WTC11 (cell line): ENCODE measurements at regions not wholly inside any gene's neighbourhood (a gene's known extent, or its start where the extent isn't known, plus 50 kb on each side); places are given as distances from the start of the nearest gene placed in this dataset.

ENCODE experiments used
- ATAC-seq: fragments of 200-7000 bp; cut with Tn5 transposase; 2 replicates; pipeline ENCODE4 v1.10.0; 2021; ENCODE audit warnings: mild to moderate bottlenecking, moderate library complexity
- CTCF ChIA-PET: fragments of 300-600 bp; sonication (Branson Sonifier 250); formaldehyde crosslinking; loops from one replicate; lab custom pipeline; 2021; ENCODE audit warnings: antibody characterized with exemption; lab: Charles Lee
- POLR2A ChIA-PET: fragments of 350-600 bp; sonication (Branson Sonifier 250); formaldehyde crosslinking; loops from one replicate; lab custom pipeline; 2021; ENCODE audit warnings: antibody characterized with exemption; lab: Charles Lee
- DNase-seq: peaks from one replicate; pipeline ENCODE4 v3.0.0; 2021; ENCODE audit warnings: low spot score
- H3K27ac Mint-ChIP-seq: 2 replicates; pipeline ENCODE4 v1.8.0; 2021; ENCODE audit warnings: mixed read lengths
- H3K27me3 Mint-ChIP-seq: 2 replicates; pipeline ENCODE4 v1.8.0; 2021; ENCODE audit warnings: low read depth, mild to moderate bottlenecking, moderate library complexity, mixed read lengths
- H3K36me3 Mint-ChIP-seq: 2 replicates; pipeline ENCODE4 v1.8.0; 2021; ENCODE audit warnings: mixed read lengths
- H3K4me1 Mint-ChIP-seq: 2 replicates; pipeline ENCODE4 v1.8.0; 2022; ENCODE audit warnings: mixed read lengths
- H3K4me3 Mint-ChIP-seq: 2 replicates; pipeline ENCODE4 v1.8.0; 2021; ENCODE audit warnings: mild to moderate bottlenecking, moderate library complexity, mixed read lengths
- H3K9me3 Mint-ChIP-seq: 2 replicates; pipeline ENCODE4 v1.8.0; 2021; ENCODE audit warnings: mixed read lengths
- AFF4 ChIP-seq: sonication (generic); formaldehyde crosslinking; IDR thresholded peaks from 2 replicates; pipeline ENCODE4 v1.8.1; 2023; ENCODE audit warnings: mild to moderate bottlenecking, missing genetic modification reagents, borderline replicate concordance
- ATF1 ChIP-seq: sonication (generic); formaldehyde crosslinking; IDR thresholded peaks from 2 replicates; pipeline ENCODE4 v1.8.1; 2023; ENCODE audit warnings: mild to moderate bottlenecking, moderate library complexity, missing genetic modification reagents
- ATF6 ChIP-seq: sonication (generic); formaldehyde crosslinking; IDR thresholded peaks from 2 replicates; pipeline ENCODE4 v1.8.1; 2023; ENCODE audit warnings: mild to moderate bottlenecking, missing genetic modification reagents
- CTCF ChIP-seq: fragments of 200-600 bp; IDR thresholded peaks from 2 replicates; pipeline ENCODE4 v1.8.0; 2022; ENCODE audit warnings: antibody characterized with exemption
- E2F5 ChIP-seq: sonication (generic); formaldehyde crosslinking; IDR thresholded peaks from 2 replicates; pipeline ENCODE4 v1.8.1; 2022; ENCODE audit warnings: mild to moderate bottlenecking, moderate library complexity, missing genetic modification reagents
- FOXK1 ChIP-seq: sonication (generic); formaldehyde crosslinking; IDR thresholded peaks from 2 replicates; pipeline ENCODE4 v1.8.0; 2022; ENCODE audit warnings: mild to moderate bottlenecking, moderate library complexity, missing genetic modification reagents
- IRF2 ChIP-seq: sonication (generic); formaldehyde crosslinking; IDR thresholded peaks from 2 replicates; pipeline ENCODE4 v1.8.0; 2022; ENCODE audit warnings: low read depth, missing genetic modification reagents, borderline replicate concordance
- JAZF1 ChIP-seq: fragments of 250-450 bp; sonication (Bioruptor Pico); IDR thresholded peaks from 2 replicates; pipeline ENCODE4 v1.9.0; 2021; ENCODE audit warnings: moderate library complexity, mild to moderate bottlenecking, inconsistent platforms
- MXD4 ChIP-seq: fragments of 250-450 bp; sonication (Bioruptor Pico); IDR thresholded peaks from 2 replicates; pipeline ENCODE4 v1.8.0; 2021; ENCODE audit warnings: mild to moderate bottlenecking, moderate library complexity, borderline replicate concordance
- NFYB ChIP-seq: sonication (generic); formaldehyde crosslinking; conservative IDR thresholded peaks from 2 replicates; pipeline ENCODE4 v1.8.0; 2022; ENCODE audit warnings: low read depth, missing genetic modification reagents
- OVOL2 ChIP-seq: fragments of 250-450 bp; sonication (Bioruptor Pico); IDR thresholded peaks from 2 replicates; pipeline ENCODE4 v1.9.0; 2021; ENCODE audit warnings: mild to moderate bottlenecking, borderline replicate concordance
- PRRX2 ChIP-seq: fragments of 250-450 bp; sonication (Bioruptor Pico); IDR thresholded peaks from 2 replicates; pipeline ENCODE4 v1.8.0; 2021; ENCODE audit warnings: mild to moderate bottlenecking
- SOX15 ChIP-seq: fragments of 250-450 bp; sonication (Bioruptor Pico); IDR thresholded peaks from 2 replicates; pipeline ENCODE4 v1.9.0; 2021; ENCODE audit warnings: mild to moderate bottlenecking
- SP1 ChIP-seq: sonication (generic); formaldehyde crosslinking; conservative IDR thresholded peaks from 2 replicates; pipeline ENCODE4 v1.8.1; 2022; ENCODE audit warnings: missing genetic modification reagents
- USF2 ChIP-seq: sonication (generic); formaldehyde crosslinking; IDR thresholded peaks from 2 replicates; pipeline ENCODE4 v1.8.1; 2023; ENCODE audit warnings: mild to moderate bottlenecking, missing genetic modification reagents, moderate library complexity
- ZNF219 ChIP-seq: sonication (generic); formaldehyde crosslinking; IDR thresholded peaks from 2 replicates; pipeline ENCODE4 v1.8.0; 2023; ENCODE audit warnings: missing genetic modification reagents, mild to moderate bottlenecking, borderline replicate concordance
- ZNF317 ChIP-seq: sonication (generic); formaldehyde crosslinking; IDR thresholded peaks from 2 replicates; pipeline ENCODE4 v1.8.1; 2023; ENCODE audit warnings: low read depth, mild to moderate bottlenecking, moderate library complexity, missing genetic modification reagents, borderline replicate concordance
- ZNF671 ChIP-seq: fragments of 250-450 bp; sonication (Bioruptor Pico); IDR thresholded peaks from 2 replicates; pipeline ENCODE4 v1.8.0; 2021; ENCODE audit warnings: mild to moderate bottlenecking

- Mint-ChIP-seq H3K27ac (no peak overlapping the region), H3K36me3 (no peaks in the 10 kb centered on the region), H3K27me3 (peaks cover 2% of the 10 kb centered on the region; the same call in 1 of the 2 replicates), H3K4me3 (no peak overlapping the region), H3K4me1 (no peaks in the 10 kb centered on the region)
- POLR2A ChIA-PET, result no interaction called here
- DNase-seq, result no peak
- no peak for TF ChIP-seq AFF4 (CRISPR knock-in tag)
- TF ChIP-seq SOX15 (CRISPR knock-in tag), result no peak
- TF ChIP-seq USF2 (CRISPR knock-in tag), result no peak
- TF ChIP-seq, all 79 proteins: peak for 0
- no peak for ATAC-seq
- no peaks in the 10 kb centered on the region for H3K9me3 Mint-ChIP-seq
- CTCF ChIA-PET, result interaction anchor here (0.6 to 1.5 kb wide), 5 partner anchors 11 to 216 kb away, joined by 3 to 5 read pairs (median 3); no protein-coding TSS in a partner anchor
Observed at GRCh38 chrX:39260965-39261364, 459.7 kb downstream of the MID1IP1 start.

- no peaks in the 10 kb centered on the region for H3K36me3 Mint-ChIP-seq
- DNase-seq, result no peak
- POLR2A ChIA-PET, result no interaction called here
- no peak for TF ChIP-seq ZNF317
- no peak for TF ChIP-seq ZNF219
- TF ChIP-seq CTCF, result peak; percentile 48
- TF ChIP-seq, all 79 proteins: peak for 1
- Mint-ChIP-seq H3K27me3 (peaks cover 2% of the 10 kb centered on the region; the same call in 1 of the 2 replicates), H3K9me3 (no peaks in the 10 kb centered on the region), H3K4me1 (no peaks in the 10 kb centered on the region), H3K4me3 (no peak overlapping the region), H3K27ac (no peak overlapping the region)
- ATAC-seq, result no peak
- CTCF ChIA-PET, result interaction anchor here (0.6 to 1.5 kb wide), 5 partner anchors 12 to 216 kb away, joined by 3 to 5 read pairs (median 3); no protein-coding TSS in a partner anchor
Observed at GRCh38 chrX:39261446-39262147, 460.3 kb downstream of the MID1IP1 start.

- Mint-ChIP-seq H3K4me3 (no peak overlapping the region), H3K36me3 (no peaks in the 10 kb centered on the region), H3K9me3 (no peaks in the 10 kb centered on the region), H3K27ac (no peak overlapping the region), H3K27me3 (peaks cover 2% of the 10 kb centered on the region; the same call in 1 of the 2 replicates), H3K4me1 (no peaks in the 10 kb centered on the region)
- POLR2A ChIA-PET, result no interaction called here
- no peak for ATAC-seq
- no peak for DNase-seq
- CTCF ChIA-PET, result no interaction called here
- TF ChIP-seq AFF4 (CRISPR knock-in tag) (no peak), FOXK1 (CRISPR knock-in tag) (no peak), SP1 (CRISPR knock-in tag) (no peak), JAZF1 (no peak), NFYB (CRISPR knock-in tag) (no peak), IRF2 (CRISPR knock-in tag) (no peak), PRRX2 (CRISPR knock-in tag) (no peak), E2F5 (CRISPR knock-in tag) (no peak), OVOL2 (CRISPR knock-in tag) (no peak), ZNF671 (CRISPR knock-in tag) (no peak), ATF1 (CRISPR knock-in tag) (no peak), MXD4 (CRISPR knock-in tag) (no peak), ATF6 (no peak)
Observed at GRCh38 chrX:39262641-39263040, 461.4 kb downstream of the MID1IP1 start.
